ENCODE measurements at regions not wholly inside any gene's neighbourhood (a gene's known extent, or its start where the extent isn't known, plus 50 kb on each side); places are given as distances from the start of the nearest gene placed in this dataset.

GRCh38 chr14:27063959-27064358 is 466.1 kb upstream of the NOVA1 start:
- H3K36me3 ChIP-seq (ENCODE audit: control insufficient read depth, insufficient read depth, low read length), result no peaks in the 10 kb centered on the region
- Mint-ChIP-seq H3K36me3 (ENCODE audit: insufficient read depth, unreplicated experiment) (no peaks in the 10 kb centered on the region), H3K4me1 (ENCODE audit: low read depth, unreplicated experiment) (no peaks in the 10 kb centered on the region), H3K27ac (ENCODE audit: unreplicated experiment) (no peak overlapping the region), H3K27me3 (ENCODE audit: insufficient read depth, unreplicated experiment) (no peaks in the 10 kb centered on the region), H3K9me3 (ENCODE audit: unreplicated experiment) (no peaks in the 10 kb centered on the region), H3K4me3 (ENCODE audit: unreplicated experiment) (no peak overlapping the region)
- no peak for TF ChIP-seq CTCF (IDR thresholded peaks at IDR 0.05; ENCODE audit: insufficient read depth in 1 of 2, low read depth in 1 of 2, low read length in 1 of 2, severe bottlenecking in 1 of 2, unreplicated experiment in 1 of 2)
- CTCF ChIA-PET, result no interaction called here
- H3K4me1 ChIP-seq, result no peaks in the 10 kb centered on the region
- no peaks in the 10 kb centered on the region for H3K9me3 ChIP-seq
- intact Hi-C loops (cut with micrococcal nuclease; ENCODE audit: unreplicated experiment), result no loop called here
- no TSS peak for BruUV-seq (replicated peaks)
- POLR2A ChIA-PET, result no interaction called here
- no peak overlapping the region for H3K4me3 ChIP-seq (ENCODE audit: low read depth, low read length)
- H3K27me3 ChIP-seq (replicated peaks; ENCODE audit: control insufficient read depth, insufficient read depth, low read length), result no peaks in the 10 kb centered on the region
- DNase-seq, result no peak

GRCh38 chr14:27065886-27066285 is 468.1 kb upstream of the NOVA1 start:
- intact Hi-C loops (cut with micrococcal nuclease; ENCODE audit: unreplicated experiment), result no loop called here
- DNase-seq, result no peak
- CTCF ChIA-PET, result no interaction called here
- Histone ChIP-seq H3K4me3 (ENCODE audit: low read depth, low read length) (no peak overlapping the region), H3K27me3 (replicated peaks; ENCODE audit: control insufficient read depth, insufficient read depth, low read length) (no peaks in the 10 kb centered on the region), H3K4me1 (no peaks in the 10 kb centered on the region), H3K9me3 (no peaks in the 10 kb centered on the region), H3K36me3 (ENCODE audit: control insufficient read depth, insufficient read depth, low read length) (no peaks in the 10 kb centered on the region)
- no peak overlapping the region for H3K27ac Mint-ChIP-seq (ENCODE audit: unreplicated experiment)
- H3K4me3 Mint-ChIP-seq (ENCODE audit: unreplicated experiment), result no peak overlapping the region
- H3K36me3 Mint-ChIP-seq (ENCODE audit: insufficient read depth, unreplicated experiment), result no peaks in the 10 kb centered on the region
- TF ChIP-seq CTCF (IDR thresholded peaks at IDR 0.05; ENCODE audit: insufficient read depth in 1 of 2, low read depth in 1 of 2, low read length in 1 of 2, severe bottlenecking in 1 of 2, unreplicated experiment in 1 of 2), result no peak
- H3K27me3 Mint-ChIP-seq (ENCODE audit: insufficient read depth, unreplicated experiment), result no peaks in the 10 kb centered on the region
- H3K9me3 Mint-ChIP-seq (ENCODE audit: unreplicated experiment), result no peaks in the 10 kb centered on the region
- no TSS peak for BruUV-seq (replicated peaks)
- POLR2A ChIA-PET, result no interaction called here
- peaks cover 6% of the 10 kb centered on the region for H3K4me1 Mint-ChIP-seq (ENCODE audit: low read depth, unreplicated experiment)

GRCh38 chr14:27067961-27068360 is 470.1 kb upstream of the NOVA1 start:
- ChIA-PET POLR2A (no interaction called here), CTCF (no interaction called here)
- Mint-ChIP-seq H3K27me3 (ENCODE audit: insufficient read depth, unreplicated experiment) (no peaks in the 10 kb centered on the region), H3K4me3 (ENCODE audit: unreplicated experiment) (no peak overlapping the region), H3K27ac (ENCODE audit: unreplicated experiment) (no peak overlapping the region), H3K36me3 (ENCODE audit: insufficient read depth, unreplicated experiment) (no peaks in the 10 kb centered on the region), H3K9me3 (ENCODE audit: unreplicated experiment) (no peaks in the 10 kb centered on the region), H3K4me1 (ENCODE audit: low read depth, unreplicated experiment) (peaks cover 6% of the 10 kb centered on the region)
- Histone ChIP-seq H3K27me3 (replicated peaks; ENCODE audit: control insufficient read depth, insufficient read depth, low read length) (no peaks in the 10 kb centered on the region), H3K9me3 (no peaks in the 10 kb centered on the region), H3K36me3 (ENCODE audit: control insufficient read depth, insufficient read depth, low read length) (no peaks in the 10 kb centered on the region), H3K4me1 (no peaks in the 10 kb centered on the region), H3K4me3 (ENCODE audit: low read depth, low read length) (no peak overlapping the region)
- TF ChIP-seq CTCF (IDR thresholded peaks at IDR 0.05; ENCODE audit: insufficient read depth in 1 of 2, low read depth in 1 of 2, low read length in 1 of 2, severe bottlenecking in 1 of 2, unreplicated experiment in 1 of 2), result no peak
- BruUV-seq (replicated peaks), result no TSS peak
- no peak for DNase-seq
- intact Hi-C loops (cut with micrococcal nuclease; ENCODE audit: unreplicated experiment), result no loop called here

Measured in Caco-2 (cell line).